Sigmoid colon (tissue), 4 donors: ENCODE measurements at regions not wholly inside any gene's neighbourhood (a gene's known extent, or its start where the extent isn't known, plus 50 kb on each side); places are given as distances from the start of the nearest gene placed in this dataset.

Experiments used
- CTCF ChIP-seq, 4 experiments: fragments of 450-650 bp in 3 of 4; fragments of 200-600 bp in 1 of 4; IDR thresholded peaks; one replicate each; pipeline ENCODE4 v1.5.1; 2016 to 2019; ENCODE audit warnings: antibody characterized with exemption in 4 of 4, mild to moderate bottlenecking in 3 of 4, moderate library complexity in 2 of 4
- EP300 ChIP-seq, 4 donors: sonication (generic); formaldehyde crosslinking; IDR thresholded peaks; one replicate each; pipeline ENCODE4 v1.6.1; 2017; ENCODE audit warnings: antibody characterized with exemption in 4 of 4
- POLR2A ChIP-seq, 2 donors: fragments of 450-650 bp; IDR thresholded peaks; one replicate each; pipeline ENCODE4 v1.6.1; 2016; ENCODE audit warnings: antibody characterized with exemption in 2 of 2, mild to moderate bottlenecking in 2 of 2, moderate library complexity in 2 of 2
- POLR2AphosphoS5 ChIP-seq, 4 donors: sonication (generic); formaldehyde crosslinking; IDR thresholded peaks; one replicate each; pipeline ENCODE4 v1.6.1; 2017; ENCODE audit warnings: antibody characterized with exemption in 4 of 4

GRCh38 chr4:138897811-138898226 lies 117.8 kb upstream of the NOCT start:
- no peak for TF ChIP-seq CTCF (IDR thresholded peaks at IDR 0.05)
- no peak for TF ChIP-seq POLR2A (IDR thresholded peaks at IDR 0.05)
- TF ChIP-seq EP300 (IDR thresholded peaks at IDR 0.05), result no peak
- no peak for TF ChIP-seq POLR2AphosphoS5 (IDR thresholded peaks at IDR 0.05)
